GM12873 (cell line): ENCODE measurements at regions not wholly inside any gene's neighbourhood (a gene's known extent, or its start where the extent isn't known, plus 50 kb on each side); places are given as distances from the start of the nearest gene placed in this dataset.

Source experiments
- CTCF ChIP-seq: IDR thresholded peaks from 2 replicates; pipeline ENCODE4 v1.5.1; 2012; ENCODE audit warnings: low read depth, mild to moderate bottlenecking, moderate library complexity, low read length, control low read depth; ENCODE audit not compliant: insufficient read depth; ENCODE audit errors: missing control alignments

DNA sequence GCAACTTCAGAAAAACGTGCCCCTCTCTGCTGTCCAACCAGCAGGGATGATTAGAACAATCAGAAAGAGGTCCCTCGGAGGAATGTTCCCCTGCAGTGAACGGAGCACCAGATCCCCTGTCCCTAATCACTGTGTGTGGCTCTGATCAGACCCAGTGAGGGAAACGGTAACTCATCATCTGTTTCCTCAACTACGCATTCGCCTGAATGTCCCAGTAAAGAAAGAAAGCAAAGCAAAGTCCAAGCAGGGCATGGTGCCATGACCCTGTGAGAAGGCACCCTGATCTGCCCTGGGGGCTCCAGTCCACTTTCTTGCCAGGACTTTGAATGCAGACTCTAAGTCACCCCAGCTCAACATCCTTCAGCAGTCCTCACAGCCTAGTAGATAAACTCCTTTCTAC, 149.2 kb downstream of the LY86 start:
- TF ChIP-seq CTCF = no peak

DNA sequence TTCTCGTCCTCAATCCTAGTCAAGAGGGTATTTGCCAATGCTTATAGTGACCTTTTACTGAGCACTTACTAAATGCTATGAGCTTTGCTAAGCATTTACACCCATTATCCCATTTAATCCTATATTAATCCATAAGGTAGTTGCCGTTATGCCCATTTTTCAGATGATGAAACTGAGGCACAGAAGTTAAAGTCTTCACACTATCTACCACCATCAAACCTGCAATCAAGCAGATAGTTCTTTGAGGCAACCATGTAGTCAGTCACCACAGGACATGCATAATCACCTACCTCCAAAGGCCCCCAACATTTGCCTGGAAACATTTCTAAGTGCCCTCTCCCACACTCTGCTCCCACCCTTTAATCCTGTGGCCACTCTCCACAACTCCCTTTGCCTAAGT, 149.6 kb downstream of the LY86 start:
- TF ChIP-seq CTCF = no peak

DNA sequence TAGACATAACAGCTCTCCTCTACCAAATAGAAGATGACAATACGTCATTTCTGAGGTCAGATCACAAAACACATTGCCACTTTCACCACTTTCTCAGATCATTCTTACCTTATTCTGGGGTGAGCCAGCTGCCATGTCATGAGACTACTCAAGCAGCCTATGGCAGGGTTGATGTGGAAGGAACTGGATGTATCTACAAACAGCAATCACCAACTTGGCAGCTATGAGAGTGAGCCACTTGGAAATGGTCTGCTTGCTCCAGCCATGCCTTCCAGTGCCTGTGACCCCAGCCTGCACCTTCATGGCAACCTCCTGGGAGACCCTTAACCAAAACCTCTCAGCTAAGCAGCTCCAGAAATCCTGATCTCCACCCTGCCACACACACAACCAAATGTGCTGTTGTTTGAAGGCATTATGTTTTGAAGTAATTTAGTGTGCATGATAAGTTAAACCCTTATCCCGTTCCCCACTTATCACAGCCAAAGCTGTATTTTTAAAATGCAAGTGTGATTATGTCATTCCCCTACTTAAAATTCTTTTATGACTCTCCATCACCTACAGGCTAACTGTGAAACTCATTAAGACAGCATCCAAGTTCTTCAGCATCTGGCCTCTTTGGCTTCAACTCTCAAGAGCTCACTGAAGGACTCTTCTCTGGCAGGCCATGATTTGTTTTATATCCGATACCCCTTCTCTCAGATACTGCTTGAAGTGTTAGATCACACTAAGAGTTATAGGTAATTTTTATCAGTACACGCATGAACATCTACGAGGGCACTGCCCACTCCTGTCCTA, 150.6 kb downstream of the LY86 start:
- no peak for TF ChIP-seq CTCF

DNA sequence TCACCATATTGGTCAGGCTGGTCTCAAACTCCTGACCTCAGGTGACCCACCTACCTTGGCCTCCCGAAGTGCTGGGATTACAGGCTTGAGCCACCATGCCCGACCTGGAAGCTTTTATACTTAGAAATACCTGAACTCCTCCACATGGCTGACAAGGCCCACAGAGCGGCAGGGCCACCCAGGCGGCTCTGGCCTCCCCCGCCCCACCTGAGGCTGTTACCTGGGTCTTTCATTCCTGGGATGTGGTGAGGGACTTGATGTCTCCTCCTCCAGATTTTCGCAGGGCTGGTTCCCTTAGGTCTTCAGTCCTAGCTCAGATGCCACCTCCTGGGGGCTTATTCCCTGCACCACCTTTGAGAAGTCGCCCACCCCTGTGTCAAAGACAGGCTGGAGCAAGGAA, 152.1 kb downstream of the LY86 start:
- no peak for TF ChIP-seq CTCF

DNA sequence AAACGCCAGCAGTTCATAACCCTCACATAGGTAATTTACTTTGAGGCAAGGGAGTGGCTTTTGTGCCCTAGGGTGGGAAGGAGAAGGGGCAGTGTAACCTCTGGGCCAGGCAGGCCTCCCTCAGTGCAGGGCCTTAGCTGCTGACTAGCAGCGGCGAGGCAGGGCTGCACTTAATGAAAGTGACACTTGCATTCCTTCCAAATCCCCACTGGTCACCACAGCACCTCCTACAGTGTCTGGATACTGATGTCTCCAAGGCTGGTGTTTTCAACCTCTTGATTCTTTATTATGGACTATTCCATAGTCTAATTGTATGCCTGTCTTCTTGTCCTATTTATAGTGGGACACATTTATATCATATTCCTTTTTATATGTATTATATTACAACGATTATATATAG, 152.7 kb downstream of the LY86 start:
- no peak for TF ChIP-seq CTCF

DNA sequence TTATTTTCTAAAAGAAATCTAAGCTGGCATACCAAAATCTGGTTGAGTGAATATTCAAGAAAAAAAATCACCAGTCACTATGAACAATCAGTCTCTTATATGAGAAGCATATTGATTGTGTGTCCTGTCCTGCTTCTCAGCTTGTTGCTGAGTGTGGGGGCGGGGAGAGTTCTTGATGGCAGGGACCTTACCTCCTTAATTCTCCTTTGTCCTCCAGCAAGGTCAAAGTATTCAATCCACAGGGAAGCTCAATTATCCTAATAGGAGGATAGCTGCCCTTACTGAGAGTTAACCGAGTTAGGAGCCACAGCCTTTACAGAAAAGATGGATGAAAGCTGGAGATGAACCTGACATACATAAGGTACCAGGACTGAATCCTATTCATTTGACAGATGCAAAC, 154.0 kb downstream of the LY86 start:
- TF ChIP-seq CTCF = no peak

GRCh38 chr6:6744551-6744950, 156.0 kb downstream of the LY86 start:
- TF ChIP-seq CTCF = no peak
